Brain microvascular endothelial cell (primary cell): ENCODE measurements at regions not wholly inside any gene's neighbourhood (a gene's known extent, or its start where the extent isn't known, plus 50 kb on each side); places are given as distances from the start of the nearest gene placed in this dataset.

Experiments used
- DNase-seq: peaks from one replicate; pipeline ENCODE4 v3.0.0-alpha.2; 2020
- H3K27ac ChIP-seq: fragments of 250-450 bp; sonication (Bioruptor Pico); 2 replicates; pipeline ENCODE4 v1.5.1; 2020; ENCODE audit warnings: mild to moderate bottlenecking, moderate library complexity
- H3K27me3 ChIP-seq: fragments of 250-450 bp; sonication (Bioruptor Pico); replicated peaks from 2 replicates; pipeline ENCODE4 v1.5.1; 2020; ENCODE audit warnings: mild to moderate bottlenecking
- H3K36me3 ChIP-seq: fragments of 250-450 bp; sonication (Bioruptor Pico); replicated peaks from 2 replicates; pipeline ENCODE4 v1.5.1; 2020; ENCODE audit warnings: mild to moderate bottlenecking
- H3K4me3 ChIP-seq: 2 replicates; pipeline ENCODE4 v1.5.1; 2011; ENCODE audit warnings: low read depth, mild to moderate bottlenecking, control low read depth, low read length, moderate library complexity
- in situ Hi-C: cut with HindIII; loops from 2 replicates; pipeline ENCODE4 v1.10.0; 2017; ENCODE audit warnings: low sequenced_read_pairs, low pct_ligation_motif_present
- TF ChIP-seq, protein P1 (sequence below): IDR thresholded peaks from 2 replicates; pipeline ENCODE4 v1.5.1; 2011; ENCODE audit warnings: low read depth, mild to moderate bottlenecking, moderate library complexity, low read length, control low read depth, inconsistent platforms; ENCODE audit errors: missing control alignments

DNA sequence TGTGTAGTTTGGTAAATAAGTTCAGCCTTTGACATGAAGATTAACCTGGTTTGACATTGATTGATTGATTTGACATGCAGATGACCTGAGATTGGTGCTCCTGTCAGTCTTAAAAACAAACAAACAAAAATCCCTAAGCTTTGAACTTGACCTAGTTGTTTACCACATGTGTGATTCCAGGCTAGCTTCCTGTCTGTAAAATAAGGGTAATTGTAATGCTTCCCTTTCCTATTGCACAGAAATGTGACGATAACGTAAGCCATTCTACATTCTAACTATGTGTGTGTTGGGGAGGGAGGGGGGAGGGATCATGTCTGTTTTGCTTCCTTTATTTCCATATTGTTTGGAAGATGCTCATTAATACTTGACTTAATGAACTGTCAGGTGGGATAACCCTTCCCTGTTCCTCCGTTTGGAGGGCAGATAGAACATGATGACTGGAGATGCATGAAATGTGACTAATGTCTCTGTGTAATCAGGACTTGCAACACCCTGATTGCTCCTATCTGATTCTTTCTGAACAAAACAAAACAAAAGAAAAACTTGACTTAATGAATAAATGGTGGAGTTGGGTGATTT, 106.1 kb upstream of the CLMP start:
- no peaks in the 10 kb centered on the region for H3K36me3 ChIP-seq
- no peak overlapping the region for H3K27ac ChIP-seq
- TF ChIP-seq, protein P1, sequence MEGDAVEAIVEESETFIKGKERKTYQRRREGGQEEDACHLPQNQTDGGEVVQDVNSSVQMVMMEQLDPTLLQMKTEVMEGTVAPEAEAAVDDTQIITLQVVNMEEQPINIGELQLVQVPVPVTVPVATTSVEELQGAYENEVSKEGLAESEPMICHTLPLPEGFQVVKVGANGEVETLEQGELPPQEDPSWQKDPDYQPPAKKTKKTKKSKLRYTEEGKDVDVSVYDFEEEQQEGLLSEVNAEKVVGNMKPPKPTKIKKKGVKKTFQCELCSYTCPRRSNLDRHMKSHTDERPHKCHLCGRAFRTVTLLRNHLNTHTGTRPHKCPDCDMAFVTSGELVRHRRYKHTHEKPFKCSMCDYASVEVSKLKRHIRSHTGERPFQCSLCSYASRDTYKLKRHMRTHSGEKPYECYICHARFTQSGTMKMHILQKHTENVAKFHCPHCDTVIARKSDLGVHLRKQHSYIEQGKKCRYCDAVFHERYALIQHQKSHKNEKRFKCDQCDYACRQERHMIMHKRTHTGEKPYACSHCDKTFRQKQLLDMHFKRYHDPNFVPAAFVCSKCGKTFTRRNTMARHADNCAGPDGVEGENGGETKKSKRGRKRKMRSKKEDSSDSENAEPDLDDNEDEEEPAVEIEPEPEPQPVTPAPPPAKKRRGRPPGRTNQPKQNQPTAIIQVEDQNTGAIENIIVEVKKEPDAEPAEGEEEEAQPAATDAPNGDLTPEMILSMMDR: no peak
- H3K27me3 ChIP-seq: no peaks in the 10 kb centered on the region
- no peak for DNase-seq
- in situ Hi-C loops: no loop called here
- peak overlapping the region; percentile 9 for H3K4me3 ChIP-seq

DNA sequence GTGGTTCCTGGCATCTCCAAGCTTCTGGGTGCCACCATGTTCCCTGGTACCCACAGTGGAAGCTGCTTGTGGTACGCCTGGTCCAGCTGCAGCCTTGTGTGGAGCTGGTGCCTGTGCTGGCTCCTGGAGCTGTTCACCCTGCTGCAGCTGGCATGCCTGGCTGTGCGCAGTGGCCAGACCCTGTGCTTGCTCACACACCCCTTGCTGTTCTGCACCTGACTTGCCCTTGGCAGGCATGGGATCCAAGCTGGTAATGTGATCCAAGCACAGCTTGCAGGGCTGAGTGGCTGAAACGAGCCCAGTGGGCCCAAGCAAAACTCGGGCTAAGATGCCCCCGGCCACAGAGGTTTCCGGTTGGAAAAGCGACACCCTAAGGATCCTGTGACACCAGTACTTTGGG, 104.7 kb upstream of the CLMP start:
- DNase-seq: no peak
- in situ Hi-C loops: no loop called here
- Histone ChIP-seq H3K27ac (no peak overlapping the region), H3K27me3 (no peaks in the 10 kb centered on the region), H3K4me3 (no peak overlapping the region), H3K36me3 (no peaks in the 10 kb centered on the region)
- TF ChIP-seq, protein P1: no peak

GRCh38 chr11:123298488-123299447, 103.7 kb upstream of the CLMP start:
- TF ChIP-seq, protein P1: no peak
- Histone ChIP-seq H3K4me3 (no peak overlapping the region), H3K27ac (no peak overlapping the region), H3K27me3 (no peaks in the 10 kb centered on the region), H3K36me3 (no peaks in the 10 kb centered on the region)
- in situ Hi-C loops: no loop called here
- DNase-seq: no peak

DNA sequence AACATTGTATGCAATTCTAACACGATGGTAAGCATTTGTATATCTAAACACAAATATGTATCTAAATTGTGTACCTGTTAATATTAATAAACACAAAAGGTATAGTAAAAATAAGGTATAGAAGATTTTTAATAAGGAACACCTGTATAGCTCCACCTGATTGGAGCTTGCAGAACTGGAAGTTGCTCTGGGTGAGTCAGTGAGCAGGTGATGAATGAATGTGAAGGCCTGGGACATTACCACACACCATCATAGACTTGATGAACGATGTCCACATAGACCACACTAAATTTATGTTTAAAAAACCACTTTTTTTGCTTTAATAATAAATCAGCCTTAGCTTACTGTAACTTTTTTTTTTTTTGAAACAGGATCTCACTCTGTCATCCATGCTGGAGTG, 97.6 kb upstream of the CLMP start:
- no peaks in the 10 kb centered on the region for H3K27me3 ChIP-seq
- no peak overlapping the region for H3K4me3 ChIP-seq
- in situ Hi-C loops: no loop called here
- no peaks in the 10 kb centered on the region for H3K36me3 ChIP-seq
- TF ChIP-seq, protein P1: no peak
- no peak for DNase-seq
- no peak overlapping the region for H3K27ac ChIP-seq

- Histone ChIP-seq H3K27ac (no peak overlapping the region), H3K27me3 (no peaks in the 10 kb centered on the region), H3K36me3 (no peaks in the 10 kb centered on the region), H3K4me3 (no peak overlapping the region)
- TF ChIP-seq, protein P1: no peak
- in situ Hi-C loops: no loop called here
- no peak for DNase-seq
Observed at GRCh38 chr11:123291201-123291869, 96.3 kb upstream of the CLMP start.
